H1 (cell line): ENCODE measurements at regions not wholly inside any gene's neighbourhood (a gene's known extent, or its start where the extent isn't known, plus 50 kb on each side); places are given as distances from the start of the nearest gene placed in this dataset.

Experiments used
- ATF3 ChIP-seq: IDR thresholded peaks from 2 replicates; pipeline ENCODE4 v1.6.1; 2011; ENCODE audit warnings: low read depth, mild to moderate bottlenecking, low read length; ENCODE audit not compliant: insufficient read depth
- BRCA1 ChIP-seq: IDR thresholded peaks from 2 replicates; pipeline ENCODE4 v1.6.1; 2012; ENCODE audit warnings: low read depth, low read length, improper control_type of control experiment
- EGR1 ChIP-seq: IDR thresholded peaks from 2 replicates; pipeline ENCODE4 v1.6.1; 2011; ENCODE audit warnings: low read depth, low read length, borderline replicate concordance
- POU5F1 ChIP-seq: IDR thresholded peaks from 2 replicates; pipeline ENCODE4 v1.6.1; 2011; ENCODE audit warnings: low read depth, mild to moderate bottlenecking, low read length, moderate library complexity
- SIN3A ChIP-seq, 2 experiments: IDR thresholded peaks in 1 of 2; conservative IDR thresholded peaks in 1 of 2; 2 replicates each; pipeline ENCODE4 v1.6.1; 2011 to 2012; ENCODE audit warnings: low read length in 2 of 2, improper control_type of control experiment in 1 of 2, low read depth in 1 of 2, mild to moderate bottlenecking in 1 of 2
- SP1 ChIP-seq: IDR thresholded peaks from 2 replicates; pipeline ENCODE4 v1.6.1; 2011; ENCODE audit warnings: low read depth, low read length
- TF ChIP-seq, protein P1 (sequence below): fragments of 300-600 bp; sonication (generic); IDR thresholded peaks from 2 replicates; pipeline ENCODE4 v1.7.1; 2012; ENCODE audit warnings: low read length, moderate library complexity, mild to moderate bottlenecking, inconsistent platforms; ENCODE audit not compliant: insufficient replicate concordance

GRCh38 chr1:229023651-229024300, 247.1 kb upstream of the RAB4A start (continued):
- TF ChIP-seq, protein P1, sequence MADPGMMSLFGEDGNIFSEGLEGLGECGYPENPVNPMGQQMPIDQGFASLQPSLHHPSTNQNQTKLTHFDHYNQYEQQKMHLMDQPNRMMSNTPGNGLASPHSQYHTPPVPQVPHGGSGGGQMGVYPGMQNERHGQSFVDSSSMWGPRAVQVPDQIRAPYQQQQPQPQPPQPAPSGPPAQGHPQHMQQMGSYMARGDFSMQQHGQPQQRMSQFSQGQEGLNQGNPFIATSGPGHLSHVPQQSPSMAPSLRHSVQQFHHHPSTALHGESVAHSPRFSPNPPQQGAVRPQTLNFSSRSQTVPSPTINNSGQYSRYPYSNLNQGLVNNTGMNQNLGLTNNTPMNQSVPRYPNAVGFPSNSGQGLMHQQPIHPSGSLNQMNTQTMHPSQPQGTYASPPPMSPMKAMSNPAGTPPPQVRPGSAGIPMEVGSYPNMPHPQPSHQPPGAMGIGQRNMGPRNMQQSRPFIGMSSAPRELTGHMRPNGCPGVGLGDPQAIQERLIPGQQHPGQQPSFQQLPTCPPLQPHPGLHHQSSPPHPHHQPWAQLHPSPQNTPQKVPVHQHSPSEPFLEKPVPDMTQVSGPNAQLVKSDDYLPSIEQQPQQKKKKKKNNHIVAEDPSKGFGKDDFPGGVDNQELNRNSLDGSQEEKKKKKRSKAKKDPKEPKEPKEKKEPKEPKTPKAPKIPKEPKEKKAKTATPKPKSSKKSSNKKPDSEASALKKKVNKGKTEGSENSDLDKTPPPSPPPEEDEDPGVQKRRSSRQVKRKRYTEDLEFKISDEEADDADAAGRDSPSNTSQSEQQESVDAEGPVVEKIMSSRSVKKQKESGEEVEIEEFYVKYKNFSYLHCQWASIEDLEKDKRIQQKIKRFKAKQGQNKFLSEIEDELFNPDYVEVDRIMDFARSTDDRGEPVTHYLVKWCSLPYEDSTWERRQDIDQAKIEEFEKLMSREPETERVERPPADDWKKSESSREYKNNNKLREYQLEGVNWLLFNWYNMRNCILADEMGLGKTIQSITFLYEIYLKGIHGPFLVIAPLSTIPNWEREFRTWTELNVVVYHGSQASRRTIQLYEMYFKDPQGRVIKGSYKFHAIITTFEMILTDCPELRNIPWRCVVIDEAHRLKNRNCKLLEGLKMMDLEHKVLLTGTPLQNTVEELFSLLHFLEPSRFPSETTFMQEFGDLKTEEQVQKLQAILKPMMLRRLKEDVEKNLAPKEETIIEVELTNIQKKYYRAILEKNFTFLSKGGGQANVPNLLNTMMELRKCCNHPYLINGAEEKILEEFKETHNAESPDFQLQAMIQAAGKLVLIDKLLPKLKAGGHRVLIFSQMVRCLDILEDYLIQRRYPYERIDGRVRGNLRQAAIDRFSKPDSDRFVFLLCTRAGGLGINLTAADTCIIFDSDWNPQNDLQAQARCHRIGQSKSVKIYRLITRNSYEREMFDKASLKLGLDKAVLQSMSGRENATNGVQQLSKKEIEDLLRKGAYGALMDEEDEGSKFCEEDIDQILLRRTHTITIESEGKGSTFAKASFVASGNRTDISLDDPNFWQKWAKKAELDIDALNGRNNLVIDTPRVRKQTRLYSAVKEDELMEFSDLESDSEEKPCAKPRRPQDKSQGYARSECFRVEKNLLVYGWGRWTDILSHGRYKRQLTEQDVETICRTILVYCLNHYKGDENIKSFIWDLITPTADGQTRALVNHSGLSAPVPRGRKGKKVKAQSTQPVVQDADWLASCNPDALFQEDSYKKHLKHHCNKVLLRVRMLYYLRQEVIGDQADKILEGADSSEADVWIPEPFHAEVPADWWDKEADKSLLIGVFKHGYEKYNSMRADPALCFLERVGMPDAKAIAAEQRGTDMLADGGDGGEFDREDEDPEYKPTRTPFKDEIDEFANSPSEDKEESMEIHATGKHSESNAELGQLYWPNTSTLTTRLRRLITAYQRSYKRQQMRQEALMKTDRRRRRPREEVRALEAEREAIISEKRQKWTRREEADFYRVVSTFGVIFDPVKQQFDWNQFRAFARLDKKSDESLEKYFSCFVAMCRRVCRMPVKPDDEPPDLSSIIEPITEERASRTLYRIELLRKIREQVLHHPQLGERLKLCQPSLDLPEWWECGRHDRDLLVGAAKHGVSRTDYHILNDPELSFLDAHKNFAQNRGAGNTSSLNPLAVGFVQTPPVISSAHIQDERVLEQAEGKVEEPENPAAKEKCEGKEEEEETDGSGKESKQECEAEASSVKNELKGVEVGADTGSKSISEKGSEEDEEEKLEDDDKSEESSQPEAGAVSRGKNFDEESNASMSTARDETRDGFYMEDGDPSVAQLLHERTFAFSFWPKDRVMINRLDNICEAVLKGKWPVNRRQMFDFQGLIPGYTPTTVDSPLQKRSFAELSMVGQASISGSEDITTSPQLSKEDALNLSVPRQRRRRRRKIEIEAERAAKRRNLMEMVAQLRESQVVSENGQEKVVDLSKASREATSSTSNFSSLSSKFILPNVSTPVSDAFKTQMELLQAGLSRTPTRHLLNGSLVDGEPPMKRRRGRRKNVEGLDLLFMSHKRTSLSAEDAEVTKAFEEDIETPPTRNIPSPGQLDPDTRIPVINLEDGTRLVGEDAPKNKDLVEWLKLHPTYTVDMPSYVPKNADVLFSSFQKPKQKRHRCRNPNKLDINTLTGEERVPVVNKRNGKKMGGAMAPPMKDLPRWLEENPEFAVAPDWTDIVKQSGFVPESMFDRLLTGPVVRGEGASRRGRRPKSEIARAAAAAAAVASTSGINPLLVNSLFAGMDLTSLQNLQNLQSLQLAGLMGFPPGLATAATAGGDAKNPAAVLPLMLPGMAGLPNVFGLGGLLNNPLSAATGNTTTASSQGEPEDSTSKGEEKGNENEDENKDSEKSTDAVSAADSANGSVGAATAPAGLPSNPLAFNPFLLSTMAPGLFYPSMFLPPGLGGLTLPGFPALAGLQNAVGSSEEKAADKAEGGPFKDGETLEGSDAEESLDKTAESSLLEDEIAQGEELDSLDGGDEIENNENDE = no peak
- TF ChIP-seq SIN3A (conservative IDR thresholded peaks at IDR 0.05 in 1 of 2, IDR thresholded peaks at IDR 0.05 in 1 of 2; ENCODE audit: low read depth in 1 of 2, low read length in 2 of 2) (no peak), BRCA1 (no peak), SP1 (no peak), EGR1 (no peak), ATF3 (no peak), POU5F1 (no peak)
